ENCODE measurements at regions not wholly inside any gene's neighbourhood (a gene's known extent, or its start where the extent isn't known, plus 50 kb on each side); places are given as distances from the start of the nearest gene placed in this dataset.
"Not testable (repeated sequence)": the region's sequence is repeated elsewhere in the genome, so short reads cannot be mapped to it uniquely, and the experiment has no call there.

DNA sequence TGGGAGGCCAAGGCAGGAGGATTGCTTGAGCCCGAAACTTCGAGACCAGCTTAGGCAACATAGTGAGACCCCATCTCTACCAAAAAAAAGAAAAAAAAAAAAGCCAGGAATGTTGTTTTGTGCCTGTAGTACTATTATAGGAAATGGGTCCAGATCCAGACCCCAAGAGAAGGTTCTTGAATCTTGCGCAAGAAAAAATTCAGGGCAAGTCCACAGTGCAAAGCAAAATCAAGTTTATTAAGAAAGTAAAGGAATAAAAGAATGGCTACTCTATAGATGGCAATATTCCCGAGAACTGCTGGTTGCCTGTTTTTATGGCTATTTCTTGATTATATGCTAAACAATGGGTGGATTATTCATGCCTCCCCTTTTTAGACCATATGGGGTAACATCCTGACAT, 51.2 kb upstream of the RDX start:
- TF ChIP-seq, protein P1, sequence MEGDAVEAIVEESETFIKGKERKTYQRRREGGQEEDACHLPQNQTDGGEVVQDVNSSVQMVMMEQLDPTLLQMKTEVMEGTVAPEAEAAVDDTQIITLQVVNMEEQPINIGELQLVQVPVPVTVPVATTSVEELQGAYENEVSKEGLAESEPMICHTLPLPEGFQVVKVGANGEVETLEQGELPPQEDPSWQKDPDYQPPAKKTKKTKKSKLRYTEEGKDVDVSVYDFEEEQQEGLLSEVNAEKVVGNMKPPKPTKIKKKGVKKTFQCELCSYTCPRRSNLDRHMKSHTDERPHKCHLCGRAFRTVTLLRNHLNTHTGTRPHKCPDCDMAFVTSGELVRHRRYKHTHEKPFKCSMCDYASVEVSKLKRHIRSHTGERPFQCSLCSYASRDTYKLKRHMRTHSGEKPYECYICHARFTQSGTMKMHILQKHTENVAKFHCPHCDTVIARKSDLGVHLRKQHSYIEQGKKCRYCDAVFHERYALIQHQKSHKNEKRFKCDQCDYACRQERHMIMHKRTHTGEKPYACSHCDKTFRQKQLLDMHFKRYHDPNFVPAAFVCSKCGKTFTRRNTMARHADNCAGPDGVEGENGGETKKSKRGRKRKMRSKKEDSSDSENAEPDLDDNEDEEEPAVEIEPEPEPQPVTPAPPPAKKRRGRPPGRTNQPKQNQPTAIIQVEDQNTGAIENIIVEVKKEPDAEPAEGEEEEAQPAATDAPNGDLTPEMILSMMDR (IDR thresholded peaks at IDR 0.05; ENCODE audit: low read depth, low read length) = no peak

DNA sequence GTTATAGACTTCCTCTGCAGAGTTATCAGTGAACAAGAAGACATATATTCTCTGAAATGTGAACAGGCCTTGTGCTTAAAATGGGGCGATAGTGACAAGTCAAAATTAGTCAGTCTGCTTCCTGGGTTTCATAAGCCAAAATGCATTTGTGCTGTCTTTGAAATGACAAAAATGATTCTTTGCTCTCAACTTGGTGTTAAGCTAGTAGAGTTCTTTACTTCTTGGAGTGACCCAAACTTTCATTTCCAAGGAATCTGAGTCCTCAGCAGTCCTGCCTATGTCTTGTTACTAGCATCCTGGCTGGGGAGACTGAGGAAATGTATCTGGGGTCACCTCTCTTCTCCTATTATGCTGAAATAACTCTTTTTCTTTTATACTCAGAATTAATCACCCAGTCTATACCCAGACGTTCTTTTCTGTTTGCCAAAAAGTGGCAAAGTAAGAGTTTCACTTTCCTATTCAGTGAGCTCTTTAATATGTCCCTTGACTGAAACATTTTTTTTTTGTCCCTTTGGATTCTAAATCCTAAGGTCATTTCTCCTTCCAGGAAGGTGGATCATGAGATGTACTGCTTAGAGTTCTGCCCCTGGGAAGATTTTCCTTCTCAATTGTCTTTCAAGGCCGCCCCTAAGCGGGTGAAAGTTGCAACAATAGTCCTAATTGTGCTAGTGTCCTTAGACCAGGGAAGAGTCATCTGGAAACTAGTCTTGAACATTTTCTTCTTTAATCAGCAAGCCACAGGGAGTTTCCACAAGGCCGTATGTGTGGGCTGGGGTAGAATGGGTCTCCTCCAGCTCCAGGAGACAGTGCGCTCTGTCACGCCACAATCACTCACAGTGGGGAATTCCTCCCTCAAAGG, 53.0 kb upstream of the RDX start:
- TF ChIP-seq, protein P1 (IDR thresholded peaks at IDR 0.05; ENCODE audit: low read depth, low read length) = no peak

More for the DNA sequence above, 51.2 kb upstream of the RDX start:
- DNase-seq (ENCODE audit: extremely low read depth, low read depth) = no peak

DNA sequence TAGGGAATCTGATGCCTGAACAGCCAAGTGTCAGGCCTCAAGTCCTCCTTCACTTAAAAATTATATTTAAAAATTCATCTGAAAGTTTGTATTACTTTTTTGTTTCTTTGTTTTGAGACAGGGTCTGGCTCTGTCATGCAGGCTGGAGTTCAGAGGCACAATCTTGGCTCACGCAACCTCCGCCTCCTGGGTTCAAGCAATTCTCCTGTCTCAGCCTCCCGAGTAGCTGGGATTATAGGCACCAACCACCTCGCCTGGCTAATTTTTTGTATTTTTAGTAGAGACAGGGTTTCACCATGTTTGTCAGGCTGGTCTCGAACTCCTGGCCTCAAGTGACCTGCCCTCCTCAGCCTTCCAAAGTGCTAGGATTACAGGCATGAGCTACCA, 53.6 kb upstream of the RDX start:
- DNase-seq (ENCODE audit: extremely low read depth, low read depth) = not testable (repeated sequence)

More for the DNA sequence above, 53.0 kb upstream of the RDX start:
- DNase-seq (ENCODE audit: extremely low read depth, low read depth) = no peak

DNA sequence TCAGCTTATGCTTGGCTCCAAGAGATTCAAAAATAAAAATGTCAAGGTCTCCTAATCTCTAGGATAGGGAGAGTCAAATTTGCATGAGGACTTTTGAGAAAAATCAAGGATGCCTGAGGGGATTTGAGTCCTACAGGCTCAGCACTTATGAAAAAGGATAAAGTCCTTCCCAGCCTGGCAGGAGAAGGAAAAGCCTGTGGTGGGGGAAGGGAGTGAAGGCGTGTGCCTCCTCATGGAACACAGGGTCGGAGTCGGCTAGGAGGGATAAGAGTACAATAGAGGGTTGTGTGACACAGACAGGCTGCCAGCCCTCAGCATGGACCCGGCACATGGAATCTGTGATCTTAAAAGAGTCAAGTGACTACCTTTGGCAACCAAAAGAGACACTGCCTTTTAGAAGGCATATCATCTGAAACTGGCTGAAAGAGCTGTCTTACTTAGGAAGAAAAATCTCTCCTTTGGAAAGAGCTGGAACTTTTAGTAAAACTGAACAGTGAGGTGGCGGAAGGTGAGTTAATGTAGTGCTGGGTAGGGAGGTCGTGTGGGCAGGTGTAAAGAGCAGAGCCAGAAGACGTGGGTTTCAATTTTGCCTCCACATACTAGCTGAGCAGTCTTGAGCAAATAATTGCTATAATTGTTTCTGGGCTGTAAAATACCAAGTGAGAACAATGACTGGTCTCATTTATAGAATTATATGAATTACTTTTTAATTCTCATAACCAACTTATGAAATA, 58.8 kb upstream of the RDX start:
- DNase-seq (ENCODE audit: extremely low read depth, low read depth) = no peak
- TF ChIP-seq, protein P1 (IDR thresholded peaks at IDR 0.05; ENCODE audit: low read depth, low read length) = no peak; the same call in 1 of the 2 replicates

DNA sequence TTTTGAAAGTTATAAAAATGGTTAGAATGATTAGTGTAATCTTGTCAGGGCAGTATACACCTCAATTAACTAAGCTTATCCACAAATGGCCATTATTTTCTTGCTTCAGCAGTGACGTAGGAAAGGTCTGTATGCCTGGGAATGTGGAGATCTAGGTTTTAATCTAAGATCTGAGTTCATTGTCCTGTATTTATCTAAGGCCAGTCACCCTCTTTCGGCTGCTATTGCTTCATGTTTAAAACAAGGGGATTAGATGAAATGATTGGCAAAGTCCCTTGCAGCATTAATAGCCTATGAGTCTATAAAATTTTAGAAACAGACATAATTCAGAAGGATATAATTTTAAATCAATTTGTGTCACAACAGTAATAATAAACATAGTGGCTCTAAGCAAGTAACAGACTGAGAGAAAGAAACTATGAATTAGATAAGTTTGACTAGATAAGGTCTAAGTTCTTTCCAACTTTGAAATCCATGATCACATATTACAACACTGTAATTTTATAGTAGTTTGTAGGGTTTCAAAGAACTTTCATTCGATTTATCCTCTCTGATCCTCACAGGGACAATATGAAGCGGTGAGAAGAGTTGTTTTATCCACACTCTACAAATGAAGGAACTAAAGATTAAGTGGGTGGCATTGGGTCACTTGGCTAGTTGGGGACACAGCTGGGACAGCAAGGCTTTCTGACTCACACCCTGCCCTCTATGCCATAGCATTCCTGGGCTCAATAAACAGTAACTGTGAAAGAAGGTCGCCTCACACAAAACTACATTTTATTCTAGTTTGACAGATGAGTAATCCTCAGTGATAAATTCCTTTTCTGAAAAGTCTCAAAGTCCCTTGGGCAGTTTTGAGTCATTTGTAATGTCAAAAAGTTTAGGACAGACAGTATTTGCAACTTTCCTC, 60.6 kb upstream of the RDX start:
- TF ChIP-seq, protein P1 (IDR thresholded peaks at IDR 0.05; ENCODE audit: low read depth, low read length) = no peak
- DNase-seq (ENCODE audit: extremely low read depth, low read depth) = no peak

DNA sequence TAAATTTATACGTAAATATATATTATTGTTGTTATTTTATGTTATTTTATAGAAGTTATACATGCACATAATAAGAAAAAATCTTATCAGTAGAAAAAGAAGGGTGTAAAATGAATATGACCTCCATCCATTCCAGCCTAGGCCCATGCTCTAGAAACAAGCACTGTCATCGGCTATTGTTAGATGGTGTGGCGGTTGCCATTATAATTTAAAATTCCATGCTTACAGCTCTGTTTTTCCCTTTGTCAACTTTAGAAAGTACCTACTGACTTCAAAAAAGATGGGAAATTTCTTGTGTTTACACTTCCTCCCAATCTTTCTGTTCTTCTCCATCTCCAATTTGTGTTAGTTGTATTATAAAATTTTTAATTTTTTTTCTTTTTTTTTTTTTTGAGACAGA, 61.9 kb upstream of the RDX start:
- TF ChIP-seq, protein P1 (IDR thresholded peaks at IDR 0.05; ENCODE audit: low read depth, low read length) = no peak
- no peak for DNase-seq (ENCODE audit: extremely low read depth, low read depth)

DNA sequence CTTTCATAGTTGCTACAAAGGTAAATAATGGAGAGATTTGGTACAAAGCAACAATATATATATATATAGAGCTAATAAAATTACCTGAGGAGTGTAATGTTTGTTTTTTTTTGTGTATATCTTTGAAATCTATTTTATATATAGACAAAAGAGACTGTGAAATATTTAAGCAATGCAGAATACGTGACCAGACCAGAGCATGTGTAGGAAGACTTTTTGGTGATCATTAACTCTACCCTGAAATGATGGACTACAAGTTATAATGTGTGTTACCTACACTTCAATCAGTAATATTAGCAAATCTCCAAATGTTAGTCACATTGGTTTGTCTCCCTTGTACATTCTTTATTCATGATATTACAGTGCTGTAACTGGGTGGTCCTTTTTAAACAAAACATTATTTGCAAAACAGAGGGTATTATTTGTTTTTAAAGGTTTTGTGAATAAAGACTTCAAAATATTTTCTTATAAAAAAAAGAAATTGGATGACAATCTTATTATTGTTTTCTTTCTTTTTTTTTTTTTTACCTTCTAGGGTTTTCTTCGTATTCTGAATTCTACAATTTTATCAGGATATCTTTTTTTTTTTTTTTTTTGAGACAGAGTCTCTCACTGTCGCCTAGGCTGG, 64.5 kb upstream of the RDX start:
- DNase-seq (ENCODE audit: extremely low read depth, low read depth) = not testable (repeated sequence)
